ENCODE measurements at regions not wholly inside any gene's neighbourhood (a gene's known extent, or its start where the extent isn't known, plus 50 kb on each side); places are given as distances from the start of the nearest gene placed in this dataset.

- DNase-seq: peak; percentile 92
Observed at GRCh38 chr16:54506741-54507500, 220.3 kb upstream of the IRX3 start.

- DNase-seq: no peak
Observed at GRCh38 chr16:54506214-54506580, 219.6 kb upstream of the IRX3 start.

DNA sequence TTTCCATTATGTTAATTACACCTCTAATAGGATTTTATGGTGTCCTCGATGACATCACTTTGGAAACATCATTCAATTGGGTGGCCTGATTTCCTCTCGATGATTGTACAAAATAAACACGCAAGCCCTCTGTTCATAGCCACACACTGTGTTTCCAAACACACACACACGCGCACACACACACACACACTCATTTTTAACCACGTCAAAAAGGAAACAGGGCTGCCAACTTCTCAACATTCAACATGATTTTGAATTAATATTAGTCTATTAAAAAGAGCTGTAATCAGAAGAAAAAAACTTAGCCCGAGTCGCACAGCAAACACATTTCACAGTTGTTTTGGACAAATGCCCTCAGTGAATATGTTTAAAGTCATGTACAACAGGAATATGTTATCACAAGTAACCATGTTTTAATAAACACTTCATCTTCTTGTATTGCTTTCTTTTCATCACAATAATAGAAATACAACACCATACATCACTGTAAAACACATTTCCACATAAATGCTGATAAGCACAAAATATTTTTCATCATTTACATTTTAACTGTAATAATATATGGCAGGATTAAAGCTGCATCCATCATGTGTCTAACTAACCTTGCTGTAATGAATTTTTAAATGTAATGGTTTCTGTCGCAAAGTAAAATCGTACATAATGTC lies 219.1 kb upstream of the IRX3 start:
- peak; percentile 38 for DNase-seq

DNA sequence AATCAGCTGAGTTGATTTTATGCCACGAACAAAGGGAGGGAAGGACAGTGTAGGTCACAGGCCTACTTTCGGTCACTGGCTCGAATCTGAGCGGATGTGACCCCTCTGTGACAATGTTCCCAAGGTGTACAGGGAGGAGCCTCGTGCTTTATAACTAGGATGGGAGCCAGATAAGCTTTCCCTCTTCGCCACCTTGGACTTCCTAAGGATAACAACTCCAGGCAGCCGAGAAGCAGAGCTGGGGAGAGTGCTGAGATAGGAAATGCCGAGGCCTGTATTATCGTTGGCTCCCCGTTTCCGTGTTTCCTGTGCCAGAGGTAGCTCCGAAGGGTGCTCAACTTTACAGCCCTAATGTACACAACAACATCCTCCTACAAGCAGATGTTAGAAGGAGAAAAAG lies 217.8 kb upstream of the IRX3 start:
- DNase-seq: no peak

GRCh38 chr16:54503856-54504219 lies 217.3 kb upstream of the IRX3 start:
- DNase-seq: no peak

DNA sequence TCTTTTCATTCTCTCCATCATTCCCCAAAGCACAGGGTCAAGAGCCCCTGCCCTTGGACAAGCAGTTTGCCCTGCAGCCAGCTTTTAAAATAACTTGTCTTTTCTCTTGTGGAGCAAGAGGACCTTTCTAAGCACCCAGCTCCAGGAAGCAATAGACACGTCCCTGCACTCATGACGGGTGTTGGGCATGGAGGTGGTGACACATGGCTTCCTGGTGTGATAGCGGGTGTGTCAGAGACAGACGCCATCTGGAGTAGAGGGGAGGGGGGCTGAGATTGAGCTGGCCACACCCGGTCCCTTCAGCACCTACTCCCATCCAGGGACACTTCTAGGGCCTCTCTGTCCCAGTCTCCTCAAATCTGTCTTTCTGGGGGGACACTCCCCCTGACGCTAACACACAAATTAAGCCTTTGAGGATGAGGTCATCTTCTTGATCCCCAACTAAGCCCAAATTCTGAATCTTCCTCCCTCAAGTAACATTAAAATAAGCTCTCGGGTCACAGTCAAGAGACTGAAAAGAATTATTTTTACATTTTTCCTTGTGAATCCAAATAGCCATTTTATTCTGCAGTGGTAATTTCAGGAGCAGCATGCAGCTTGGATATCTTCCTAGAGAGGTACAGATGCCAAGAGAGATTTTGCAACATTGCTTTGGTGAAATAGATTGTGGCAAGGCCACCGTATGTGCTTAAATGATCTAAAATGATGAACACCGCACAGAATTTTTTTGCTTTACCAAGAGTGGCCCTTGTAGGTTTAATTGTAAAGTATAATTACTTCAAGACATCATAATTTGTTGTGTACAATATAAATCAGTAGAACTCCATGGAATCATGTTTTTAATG lies 216.6 kb upstream of the IRX3 start:
- DNase-seq: no peak

DNA sequence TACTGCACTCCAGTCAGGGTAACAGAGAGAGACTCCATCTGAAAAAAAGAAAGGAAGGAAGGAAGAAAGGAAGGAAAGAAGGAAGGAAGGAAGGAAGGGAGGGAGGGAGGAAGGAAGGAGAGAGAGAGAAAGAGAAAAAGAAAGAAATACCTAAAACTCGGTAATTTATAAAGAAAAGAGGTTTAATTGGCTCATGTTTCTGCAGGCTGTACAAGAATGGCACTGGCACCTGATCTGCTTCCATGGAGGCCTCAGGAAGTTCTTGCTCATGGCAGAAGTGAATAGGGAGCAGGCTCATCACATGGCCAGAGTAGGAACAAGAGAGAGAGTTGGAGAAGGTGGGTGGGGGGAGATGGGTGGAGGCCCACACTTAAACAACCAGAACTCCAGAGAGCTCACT lies 215.2 kb upstream of the IRX3 start:
- no peak for DNase-seq

DNA sequence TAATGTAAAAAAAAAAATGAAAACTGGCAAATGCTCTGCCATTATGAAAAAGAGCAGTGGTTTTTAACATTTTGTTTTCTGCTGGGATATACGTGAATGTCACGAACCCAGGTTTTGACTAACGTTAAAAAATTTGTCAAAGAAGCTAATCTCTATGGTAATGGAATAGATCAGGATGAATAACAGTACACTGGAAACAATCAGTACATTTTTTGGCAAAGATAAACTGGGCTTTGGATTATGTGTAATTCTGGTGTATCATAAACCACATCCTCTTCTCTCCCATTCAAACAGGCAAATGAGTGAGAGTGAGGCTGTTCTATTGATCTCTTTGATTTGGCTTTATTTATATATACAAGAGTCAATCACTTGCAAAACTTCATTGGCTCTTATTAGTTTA lies 207.0 kb upstream of the IRX3 start:
- no peak for DNase-seq

DNA sequence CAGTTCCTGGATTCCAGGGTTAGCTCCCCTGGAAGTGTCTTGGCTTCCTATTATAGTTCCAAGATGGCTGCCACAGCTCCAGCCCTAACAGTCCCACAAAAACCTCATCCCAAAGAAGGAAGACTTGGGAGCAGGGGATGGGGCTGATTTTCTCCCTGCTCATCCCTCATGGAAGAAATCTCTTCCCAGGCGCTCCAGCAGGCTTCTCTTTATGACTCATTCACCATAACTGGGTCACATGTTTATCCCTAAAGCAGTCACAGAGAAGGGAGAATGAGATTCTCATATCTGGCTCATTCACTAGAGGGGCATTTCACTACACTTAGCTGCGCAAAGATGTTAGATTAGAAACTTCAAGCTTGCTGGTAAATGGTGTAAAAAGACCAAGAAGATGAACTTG lies 206.5 kb upstream of the IRX3 start:
- DNase-seq: no peak

GRCh38 chr16:54490112-54490488 lies 203.5 kb upstream of the IRX3 start:
- no peak for DNase-seq

- DNase-seq: peak; percentile 89
Observed at GRCh38 chr16:54489225-54490111, 202.9 kb upstream of the IRX3 start.

DNA sequence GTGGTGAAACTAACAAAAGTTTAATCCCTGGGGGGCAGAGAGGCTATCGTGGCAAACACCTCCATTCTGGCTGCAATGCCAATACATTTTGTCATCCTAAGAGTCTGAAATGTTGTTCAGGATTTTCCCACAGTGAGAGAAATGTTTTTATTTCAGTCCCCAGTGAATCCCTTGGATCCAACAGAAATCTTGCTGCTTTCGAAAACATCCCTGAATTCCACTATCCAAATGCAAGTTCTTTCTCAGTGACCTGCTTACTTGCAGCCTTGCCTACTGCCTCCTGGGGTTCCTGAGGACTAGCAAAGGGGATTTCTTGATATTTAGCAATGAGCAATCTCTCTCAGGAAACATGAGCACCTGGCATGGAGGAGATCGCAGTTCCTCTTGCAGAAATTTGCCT lies 202.1 kb upstream of the IRX3 start:
- no peak for DNase-seq

DNA sequence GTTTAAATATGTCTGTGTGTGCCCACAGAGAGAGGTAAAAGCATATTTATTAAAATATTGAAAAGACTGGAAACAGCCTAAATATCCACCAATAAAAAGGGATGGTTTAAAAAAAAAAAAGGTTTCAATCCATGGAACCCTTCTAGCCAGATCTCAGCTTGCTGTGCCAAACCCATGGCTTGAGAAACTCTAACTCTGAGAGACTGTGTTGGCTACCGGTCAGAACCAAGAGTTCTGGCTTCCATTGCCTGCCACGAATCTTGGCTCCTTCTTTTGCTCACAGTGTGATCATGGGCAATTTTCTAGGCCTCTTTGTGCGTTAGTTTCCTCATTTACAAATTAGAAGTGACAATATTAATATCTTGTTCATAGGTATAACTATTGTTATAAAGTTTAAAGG lies 201.3 kb upstream of the IRX3 start:
- no peak for DNase-seq

DNA sequence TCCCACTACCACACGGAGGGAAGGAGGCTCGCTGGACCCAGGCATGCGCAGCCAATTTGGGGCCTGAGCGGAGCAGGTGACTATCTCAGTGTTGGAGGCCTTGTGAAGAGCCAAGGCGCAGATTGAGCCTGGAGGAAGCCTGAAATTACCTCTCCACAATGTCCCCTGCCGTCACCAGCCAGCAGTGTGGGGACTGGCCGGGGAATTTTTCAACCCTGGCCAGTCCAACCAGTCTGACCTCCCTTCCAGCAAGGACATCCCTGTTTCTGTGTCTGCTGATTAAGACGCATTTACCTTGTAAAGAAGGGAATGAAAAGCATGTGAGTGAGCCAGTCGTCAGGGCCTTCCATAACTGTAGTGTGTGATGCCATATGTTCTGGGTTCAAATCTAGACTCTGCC lies 198.1 kb upstream of the IRX3 start:
- no peak for DNase-seq

DNA sequence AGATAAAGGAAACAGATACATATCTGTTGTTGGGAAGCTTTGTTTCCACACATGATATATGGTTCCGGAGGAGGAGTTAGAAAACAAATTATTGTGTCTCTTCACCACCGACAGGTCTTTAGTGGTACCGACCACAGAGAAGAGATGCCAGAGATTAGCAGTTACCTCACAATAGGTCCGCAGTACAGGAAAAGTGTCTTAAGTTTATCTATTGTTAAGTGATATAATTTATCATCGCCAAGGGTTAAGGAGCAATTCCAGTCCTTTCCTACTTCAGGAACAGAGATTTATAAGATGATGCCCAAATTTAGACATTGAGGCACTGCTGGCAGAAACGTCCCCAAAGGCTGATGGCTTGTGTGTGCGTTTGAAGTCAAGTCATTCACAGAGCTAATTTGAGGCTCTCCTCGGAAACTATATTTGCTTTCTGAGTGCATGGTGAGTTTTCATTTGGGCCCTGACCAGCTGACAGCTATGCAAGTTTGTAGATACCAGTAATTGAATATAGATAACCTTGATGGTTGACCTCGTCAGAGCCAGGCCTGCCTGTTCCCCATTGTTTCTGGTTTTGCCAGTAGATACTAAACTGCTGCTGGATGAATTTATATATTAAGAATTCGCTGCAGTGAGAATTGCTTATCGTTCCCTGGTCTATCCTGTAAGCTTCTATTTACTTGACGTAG lies 196.4 kb upstream of the IRX3 start:
- DNase-seq: no peak

DNA sequence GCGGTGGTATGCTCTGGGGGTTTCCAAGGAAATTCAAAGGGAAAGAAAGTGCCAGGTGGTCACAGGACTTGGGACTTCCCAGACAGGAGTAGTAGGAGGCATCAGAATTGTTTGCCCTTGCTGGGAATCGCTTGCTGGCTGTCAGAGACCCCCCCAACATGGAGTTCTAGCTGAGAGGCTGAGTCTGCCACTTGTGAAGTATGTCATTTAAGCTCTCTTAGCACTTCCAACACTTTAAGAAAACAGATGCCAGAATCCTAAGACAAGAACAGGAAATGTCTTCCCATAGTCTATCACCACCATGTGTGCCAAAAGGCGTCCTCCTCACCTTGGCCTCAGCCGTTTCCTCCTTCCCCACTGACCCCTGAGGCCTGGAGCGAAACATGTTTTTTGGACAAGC lies 193.8 kb upstream of the IRX3 start:
- no peak for DNase-seq

DNA sequence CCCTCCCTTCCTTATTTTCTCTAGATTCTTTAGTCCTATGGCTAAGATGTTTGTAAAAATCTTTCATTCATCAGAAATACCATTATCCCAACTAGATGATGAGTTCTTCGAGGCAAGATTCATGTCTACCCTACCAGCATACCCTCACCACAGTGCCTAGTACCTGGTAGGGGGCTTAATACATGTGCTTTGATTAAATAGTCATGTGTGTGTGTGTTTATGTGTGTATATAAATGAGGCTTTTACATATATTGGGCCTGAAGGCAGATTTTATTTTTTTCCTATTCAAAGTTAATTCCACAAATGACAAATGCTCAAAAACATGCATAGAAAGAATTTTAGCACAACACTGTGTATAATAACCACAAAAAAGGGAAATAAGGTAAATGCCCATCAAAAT lies 193.0 kb upstream of the IRX3 start:
- DNase-seq: no peak

DNA sequence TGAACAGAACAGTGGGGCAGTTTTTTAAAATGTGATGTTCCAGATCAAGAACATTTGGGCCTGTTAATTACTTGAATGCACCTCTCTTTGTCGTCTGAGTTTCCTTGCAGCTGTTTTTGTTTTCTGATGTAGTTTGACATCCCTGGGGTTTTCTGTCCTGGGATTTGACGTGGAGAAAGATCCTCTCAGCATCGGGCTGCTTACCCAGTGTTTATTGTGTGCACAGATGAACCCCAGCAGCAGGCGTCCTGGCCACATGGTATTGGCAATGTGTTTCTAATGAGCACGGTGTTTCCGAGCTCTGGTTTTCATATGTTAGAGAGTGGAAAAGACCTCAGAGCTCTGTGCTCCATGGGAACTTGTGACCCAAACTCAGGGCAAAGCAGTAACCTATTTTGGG lies 191.1 kb upstream of the IRX3 start:
- DNase-seq: no peak

GRCh38 chr16:54475019-54475601 lies 188.5 kb upstream of the IRX3 start:
- DNase-seq: no peak

DNA sequence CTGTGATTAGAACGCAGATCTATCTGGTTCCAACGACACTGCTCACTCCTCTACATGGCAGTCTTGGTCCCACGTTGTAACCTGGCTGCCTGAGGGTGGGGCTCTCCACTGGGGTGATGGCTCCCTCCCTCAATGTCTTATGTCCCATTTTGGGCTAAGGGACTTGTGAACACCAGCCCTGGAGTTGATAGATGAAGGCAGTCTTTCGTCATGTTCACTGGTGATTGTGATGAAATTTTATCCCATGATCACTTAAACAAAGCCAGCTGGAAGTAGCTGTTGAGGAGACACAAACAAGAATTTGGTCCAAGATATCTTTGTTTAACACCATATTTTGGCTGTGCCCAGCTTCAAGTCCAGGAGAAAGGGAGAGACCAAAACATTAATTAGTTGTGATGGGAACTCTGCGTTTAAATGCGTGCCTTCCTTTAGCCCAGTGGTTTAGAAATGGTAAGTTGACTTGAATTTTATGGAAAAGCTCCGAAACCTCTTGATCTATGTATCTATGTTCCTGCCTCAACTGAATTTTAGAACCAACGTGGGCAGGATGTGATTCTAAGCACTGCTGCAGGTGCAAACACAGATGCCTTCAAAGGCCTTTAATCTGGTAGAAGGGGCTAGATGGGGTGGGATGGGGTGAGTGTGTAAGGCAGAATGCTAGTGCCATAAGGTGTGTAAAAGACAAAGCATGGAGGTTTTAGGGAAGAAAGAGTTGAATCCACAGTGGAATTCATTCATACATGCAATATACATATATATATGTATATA lies 186.8 kb upstream of the IRX3 start:
- DNase-seq: no peak

GRCh38 chr16:54467398-54467797 lies 180.8 kb upstream of the IRX3 start:
- DNase-seq: no peak

Data from NCI-H1436 (cell line).